B cell (primary cell): ENCODE measurements at regions not wholly inside any gene's neighbourhood (a gene's known extent, or its start where the extent isn't known, plus 50 kb on each side); places are given as distances from the start of the nearest gene placed in this dataset.

ENCODE experiments used
- CTCF ChIP-seq: fragments of 200-600 bp; IDR thresholded peaks from one replicate; pipeline ENCODE4 v1.8.0; 2022; ENCODE audit warnings: antibody characterized with exemption, mild to moderate bottlenecking
- EZH2 ChIP-seq: IDR thresholded peaks from 2 replicates; pipeline ENCODE4 v1.6.1; 2012; ENCODE audit warnings: borderline replicate concordance, low read depth, mild to moderate bottlenecking, moderate library complexity, low read length; ENCODE audit not compliant: insufficient read depth, poor library complexity, severe bottlenecking

GRCh38 chr1:83509301-83509781, 489.6 kb downstream of the TTLL7 start:
- TF ChIP-seq EZH2 (no peak), CTCF (no peak)
